ENCODE measurements at regions not wholly inside any gene's neighbourhood (a gene's known extent, or its start where the extent isn't known, plus 50 kb on each side); places are given as distances from the start of the nearest gene placed in this dataset.

- DNase-seq, result no peak
Measured at GRCh38 chr2:234146087-234146826, 95.8 kb downstream of the SPP2 start.

- DNase-seq, result no peak
Measured at GRCh38 chr2:234145511-234145910, 95.0 kb downstream of the SPP2 start.

GRCh38 chr2:234145057-234145456 lies 94.6 kb downstream of the SPP2 start:
- DNase-seq, result no peak

- DNase-seq, result no peak
Measured at GRCh38 chr2:234143896-234144295, 93.4 kb downstream of the SPP2 start.

GRCh38 chr2:234142530-234142929 lies 92.0 kb downstream of the SPP2 start:
- DNase-seq, result no peak

- DNase-seq, result no peak
Measured at GRCh38 chr2:234139755-234140154, 89.3 kb downstream of the SPP2 start.

GRCh38 chr2:234138836-234139235 lies 88.3 kb downstream of the SPP2 start:
- DNase-seq, result no peak

GRCh38 chr2:234137400-234138014 lies 87.0 kb downstream of the SPP2 start:
- DNase-seq, result no peak

GRCh38 chr2:234136461-234136860 lies 86.0 kb downstream of the SPP2 start:
- no peak for DNase-seq

GRCh38 chr2:234135750-234136221 lies 85.3 kb downstream of the SPP2 start:
- no peak for DNase-seq

GRCh38 chr2:234134496-234134895 lies 84.0 kb downstream of the SPP2 start:
- no peak for DNase-seq

- no peak for DNase-seq
Measured at GRCh38 chr2:234133004-234133403, 82.5 kb downstream of the SPP2 start.

GRCh38 chr2:234130777-234131181 lies 80.3 kb downstream of the SPP2 start:
- no peak for DNase-seq

- no peak for DNase-seq
Measured at GRCh38 chr2:234128606-234129005, 78.1 kb downstream of the SPP2 start.
